ENCODE measurements at regions not wholly inside any gene's neighbourhood (a gene's known extent, or its start where the extent isn't known, plus 50 kb on each side); places are given as distances from the start of the nearest gene placed in this dataset.

DNA sequence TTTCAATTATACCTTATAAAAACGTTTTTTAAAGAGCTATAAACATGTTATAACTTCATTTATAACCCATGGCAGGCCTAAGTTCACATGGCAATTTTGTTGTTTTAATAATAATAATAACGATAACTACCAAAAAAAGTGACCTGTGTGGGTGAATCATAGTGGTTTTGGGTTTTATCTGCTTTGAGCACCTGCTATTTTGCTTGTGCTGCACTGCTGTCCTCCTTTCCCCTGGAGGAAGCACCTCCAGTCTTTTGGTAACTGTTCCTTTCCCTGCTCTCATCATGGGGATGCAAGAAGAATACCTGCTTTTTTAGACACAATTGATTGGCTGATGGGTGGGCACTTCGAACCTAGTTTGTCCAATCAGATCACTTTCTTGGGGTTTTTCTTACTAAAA lies 388.0 kb upstream of the TBL1XR1 start:
- TF ChIP-seq CTCF (IDR thresholded peaks at IDR 0.05) (no peak), POLR2A (IDR thresholded peaks at IDR 0.05) (no peak)

DNA sequence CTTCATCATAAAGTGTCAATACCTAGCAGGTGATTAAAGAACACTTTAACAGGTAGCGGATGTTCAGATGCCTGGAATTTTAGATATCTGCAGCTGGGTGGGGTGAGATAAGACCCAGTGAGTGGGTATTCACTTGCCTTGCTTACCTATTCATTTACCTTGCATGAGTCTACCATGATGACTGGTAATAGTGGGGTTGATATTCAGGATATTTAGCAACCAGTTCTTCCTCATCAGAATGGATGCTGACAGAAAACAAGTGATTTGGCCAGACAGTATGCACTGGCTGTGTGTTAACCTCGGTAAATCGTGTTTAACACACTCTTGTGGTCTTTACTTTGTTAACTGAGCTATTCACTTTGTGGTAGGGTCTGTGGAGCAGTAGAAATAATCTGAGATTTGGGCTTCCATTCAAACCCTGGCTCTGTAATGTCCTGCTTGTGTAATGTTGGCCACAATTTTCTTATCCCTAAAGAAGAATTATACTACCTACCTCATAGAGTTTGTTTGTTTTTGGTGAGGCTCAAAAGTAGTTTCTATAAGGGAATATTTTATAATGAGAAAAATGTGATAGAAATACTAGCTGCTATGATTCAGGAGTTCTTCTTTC lies 391.9 kb upstream of the TBL1XR1 start:
- 80 to 88% methylated on average over 3 of the region's 3 CpGs for WGBS, 2 donors
- intact Hi-C loops (cut with DNase I) = no loop called here
- Histone ChIP-seq H3K4me1 (peaks cover 11 to 34% of the 10 kb centered on the region in 2 donors), H3K27me3 (no peaks in the 10 kb centered on the region), H3K27ac (peak overlapping the region; percentile 66 to 76 (median 72)), H3K9me3 (no peaks in the 10 kb centered on the region), H3K36me3 (no peaks in the 10 kb centered on the region), H3K4me3 (replicated peaks in 1 of 3) (no peak overlapping the region)
- no peak for DNase-seq
- TF ChIP-seq CTCF (IDR thresholded peaks at IDR 0.05) (no peak), POLR2A (IDR thresholded peaks at IDR 0.05) (no peak)

More for the DNA sequence above, 388.0 kb upstream of the TBL1XR1 start:
- Histone ChIP-seq H3K4me1 (peaks cover 11 to 24% of the 10 kb centered on the region in 2 donors), H3K4me3 (replicated peaks in 1 of 3) (no peak overlapping the region), H3K27ac (no peak overlapping the region), H3K9me3 (no peaks in the 10 kb centered on the region), H3K36me3 (no peaks in the 10 kb centered on the region), H3K27me3 (no peaks in the 10 kb centered on the region)
- WGBS, 2 donors = 65 to 66% methylated on average over 3 of the region's 3 CpGs
- DNase-seq = no peak
- intact Hi-C loops (cut with DNase I) = no loop called here

DNA sequence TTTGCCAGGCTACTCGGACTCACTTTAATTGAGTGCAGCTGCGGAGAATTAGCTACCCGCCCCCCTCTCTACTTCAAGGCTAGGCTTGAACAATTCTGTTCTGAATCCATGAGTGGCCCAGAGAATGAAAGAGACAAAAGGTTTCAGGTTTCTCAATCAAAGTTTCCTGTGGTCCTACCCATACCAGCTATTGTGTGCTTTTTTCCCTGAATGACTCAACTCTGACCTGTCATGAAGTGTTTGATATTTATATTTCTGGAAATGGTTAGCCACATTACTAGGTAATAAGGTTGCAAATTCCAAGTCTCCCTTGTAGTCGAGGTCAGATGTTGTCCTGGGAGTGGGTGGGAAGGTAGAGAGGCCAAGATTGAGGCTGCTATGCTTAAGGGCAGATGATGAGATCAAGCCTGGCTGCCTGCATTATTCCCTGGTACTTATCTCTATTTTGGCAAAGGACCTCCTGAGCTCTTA lies 392.7 kb upstream of the TBL1XR1 start:
- no peaks in the 10 kb centered on the region for H3K27me3 ChIP-seq
- no peaks in the 10 kb centered on the region for H3K36me3 ChIP-seq
- peak; percentile 76 to 81 for DNase-seq
- no peak overlapping the region for H3K4me3 ChIP-seq (replicated peaks in 1 of 3)
- H3K27ac ChIP-seq = peak overlapping the region; percentile 66 to 76 (median 72)
- H3K4me1 ChIP-seq = peaks cover 11 to 39% of the 10 kb centered on the region in 2 donors
- no peaks in the 10 kb centered on the region for H3K9me3 ChIP-seq
- intact Hi-C loops (cut with DNase I) = no loop called here
- WGBS, 2 donors = 6 to 26% methylated on average over 4 of the region's 4 CpGs
- TF ChIP-seq POLR2A (IDR thresholded peaks at IDR 0.05) (no peak), CTCF (IDR thresholded peaks at IDR 0.05) (no peak)

GRCh38 chr3:177590826-177591225 lies 393.5 kb upstream of the TBL1XR1 start:
- 6 to 11% methylated on average over 1 of the region's 1 CpG for WGBS, 2 donors
- intact Hi-C loops (cut with DNase I) = no loop called here
- DNase-seq = no peak
- Histone ChIP-seq H3K36me3 (no peaks in the 10 kb centered on the region), H3K9me3 (no peaks in the 10 kb centered on the region), H3K4me1 (peaks cover 15 to 47% of the 10 kb centered on the region in 2 donors), H3K27me3 (no peaks in the 10 kb centered on the region), H3K4me3 (replicated peaks in 1 of 3) (no peak overlapping the region), H3K27ac (peak overlapping the region in 2 of 3 donors; percentile 18 to 66)
- no peak for TF ChIP-seq CTCF (IDR thresholded peaks at IDR 0.05)
- no peak for TF ChIP-seq POLR2A (IDR thresholded peaks at IDR 0.05)

DNA sequence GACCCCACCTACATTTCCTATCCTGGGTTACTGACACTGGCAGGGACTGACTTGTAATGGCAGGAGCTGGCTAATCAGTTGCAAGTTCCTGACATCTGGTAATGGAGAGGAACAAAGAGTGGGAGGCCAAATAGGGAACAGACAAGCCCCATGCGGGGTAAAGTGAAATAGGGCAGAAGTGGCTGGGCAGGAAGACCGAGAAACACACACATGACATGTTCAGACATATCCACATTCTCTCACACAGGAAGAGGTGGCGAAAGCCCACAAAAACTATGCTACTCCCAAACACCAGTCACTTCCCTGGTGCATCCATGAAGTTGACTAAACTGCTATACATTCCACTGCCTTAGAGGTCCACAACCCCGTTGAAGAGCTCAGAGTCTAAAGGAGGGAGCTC lies 394.1 kb upstream of the TBL1XR1 start:
- DNase-seq = no peak
- Histone ChIP-seq H3K27ac (peak overlapping the region in 2 of 3 donors; percentile 18 to 66), H3K9me3 (no peaks in the 10 kb centered on the region), H3K36me3 (no peaks in the 10 kb centered on the region), H3K4me1 (peaks cover 21 to 47% of the 10 kb centered on the region in 2 donors), H3K27me3 (no peaks in the 10 kb centered on the region), H3K4me3 (replicated peaks in 1 of 3) (no peak overlapping the region)
- WGBS, 2 donors = 66 to 73% methylated on average over 4 of the region's 4 CpGs
- TF ChIP-seq POLR2A (IDR thresholded peaks at IDR 0.05) = no peak
- no peak for TF ChIP-seq CTCF (IDR thresholded peaks at IDR 0.05)
- intact Hi-C loops (cut with DNase I) = no loop called here

All from thyroid gland (tissue), 4 donors.